WTC11 (cell line): ENCODE measurements at regions not wholly inside any gene's neighbourhood (a gene's known extent, or its start where the extent isn't known, plus 50 kb on each side); places are given as distances from the start of the nearest gene placed in this dataset.
A peak's percentile ranks its signal among the peaks of the same experiment; 100 is the strongest.

Source experiments
- ATAC-seq: fragments of 200-7000 bp; cut with Tn5 transposase; 2 replicates; pipeline ENCODE4 v1.10.0; 2021; ENCODE audit warnings: mild to moderate bottlenecking, moderate library complexity
- CTCF ChIA-PET: fragments of 300-600 bp; sonication (Branson Sonifier 250); formaldehyde crosslinking; loops from one replicate; lab custom pipeline; 2021; ENCODE audit warnings: antibody characterized with exemption; lab: Charles Lee
- POLR2A ChIA-PET: fragments of 350-600 bp; sonication (Branson Sonifier 250); formaldehyde crosslinking; loops from one replicate; lab custom pipeline; 2021; ENCODE audit warnings: antibody characterized with exemption; lab: Charles Lee
- DNase-seq: peaks from one replicate; pipeline ENCODE4 v3.0.0; 2021; ENCODE audit warnings: low spot score
- H3K27ac Mint-ChIP-seq: 2 replicates; pipeline ENCODE4 v1.8.0; 2021; ENCODE audit warnings: mixed read lengths
- H3K27me3 Mint-ChIP-seq: 2 replicates; pipeline ENCODE4 v1.8.0; 2021; ENCODE audit warnings: low read depth, mild to moderate bottlenecking, moderate library complexity, mixed read lengths
- H3K36me3 Mint-ChIP-seq: 2 replicates; pipeline ENCODE4 v1.8.0; 2021; ENCODE audit warnings: mixed read lengths
- H3K4me1 Mint-ChIP-seq: 2 replicates; pipeline ENCODE4 v1.8.0; 2022; ENCODE audit warnings: mixed read lengths
- H3K4me3 Mint-ChIP-seq: 2 replicates; pipeline ENCODE4 v1.8.0; 2021; ENCODE audit warnings: mild to moderate bottlenecking, moderate library complexity, mixed read lengths
- H3K9me3 Mint-ChIP-seq: 2 replicates; pipeline ENCODE4 v1.8.0; 2021; ENCODE audit warnings: mixed read lengths
- AR ChIP-seq: fragments of 250-450 bp; sonication (Bioruptor Pico); IDR thresholded peaks from 2 replicates; pipeline ENCODE4 v1.9.0; 2021; ENCODE audit warnings: mild to moderate bottlenecking
- CBFB ChIP-seq: sonication (generic); formaldehyde crosslinking; IDR thresholded peaks from 2 replicates; pipeline ENCODE4 v1.8.1; 2022; ENCODE audit warnings: mild to moderate bottlenecking, low read depth, missing genetic modification reagents
- CREM ChIP-seq: sonication (generic); formaldehyde crosslinking; IDR thresholded peaks from 2 replicates; pipeline ENCODE4 v1.8.1; 2022; ENCODE audit warnings: mild to moderate bottlenecking, missing genetic modification reagents, moderate library complexity
- E2F5 ChIP-seq: sonication (generic); formaldehyde crosslinking; IDR thresholded peaks from 2 replicates; pipeline ENCODE4 v1.8.1; 2022; ENCODE audit warnings: mild to moderate bottlenecking, moderate library complexity, missing genetic modification reagents
- ETV6 ChIP-seq: sonication (generic); formaldehyde crosslinking; IDR thresholded peaks from 2 replicates; pipeline ENCODE4 v1.8.1; 2022; ENCODE audit warnings: mild to moderate bottlenecking, missing genetic modification reagents
- HMGA2 ChIP-seq: fragments of 250-450 bp; sonication (Bioruptor Pico); IDR thresholded peaks from 2 replicates; pipeline ENCODE4 v1.4.0; 2021; ENCODE audit warnings: mild to moderate bottlenecking, moderate library complexity
- JAZF1 ChIP-seq: fragments of 250-450 bp; sonication (Bioruptor Pico); IDR thresholded peaks from 2 replicates; pipeline ENCODE4 v1.9.0; 2021; ENCODE audit warnings: moderate library complexity, mild to moderate bottlenecking, inconsistent platforms
- MXD4 ChIP-seq: fragments of 250-450 bp; sonication (Bioruptor Pico); IDR thresholded peaks from 2 replicates; pipeline ENCODE4 v1.8.0; 2021; ENCODE audit warnings: mild to moderate bottlenecking, moderate library complexity, borderline replicate concordance
- NFYB ChIP-seq: sonication (generic); formaldehyde crosslinking; conservative IDR thresholded peaks from 2 replicates; pipeline ENCODE4 v1.8.0; 2022; ENCODE audit warnings: low read depth, missing genetic modification reagents
- PREB ChIP-seq: sonication (generic); formaldehyde crosslinking; IDR thresholded peaks from 2 replicates; pipeline ENCODE4 v1.8.1; 2022; ENCODE audit warnings: mild to moderate bottlenecking, missing genetic modification reagents, moderate library complexity, borderline replicate concordance
- RELA ChIP-seq: sonication (generic); formaldehyde crosslinking; IDR thresholded peaks from 2 replicates; pipeline ENCODE4 v1.8.1; 2022; ENCODE audit warnings: missing genetic modification reagents, mild to moderate bottlenecking, borderline replicate concordance
- ZNF263 ChIP-seq: sonication (generic); formaldehyde crosslinking; IDR thresholded peaks from 2 replicates; pipeline ENCODE4 v1.8.1; 2022; ENCODE audit warnings: low read depth, mild to moderate bottlenecking, moderate library complexity, missing genetic modification reagents
- ZNF281 ChIP-seq: sonication (generic); formaldehyde crosslinking; IDR thresholded peaks from 2 replicates; pipeline ENCODE4 v1.8.0; 2023; ENCODE audit warnings: mild to moderate bottlenecking, missing genetic modification reagents
- ZNF416 ChIP-seq: fragments of 250-450 bp; sonication (Bioruptor Pico); IDR thresholded peaks from 2 replicates; pipeline ENCODE4 v1.9.0; 2021; ENCODE audit warnings: mild to moderate bottlenecking, inconsistent platforms
- ZNF512 ChIP-seq: sonication (generic); formaldehyde crosslinking; IDR thresholded peaks from 2 replicates; pipeline ENCODE4 v1.8.1; 2022; ENCODE audit warnings: missing genetic modification reagents, borderline replicate concordance
- TF ChIP-seq, protein P1 (sequence below): sonication (generic); formaldehyde crosslinking; IDR thresholded peaks from 2 replicates; pipeline ENCODE4 v1.8.0; 2022; ENCODE audit warnings: mild to moderate bottlenecking, missing genetic modification reagents
- TF ChIP-seq, protein P2 (sequence below): fragments of 250-450 bp; sonication (Bioruptor Pico); IDR thresholded peaks from 2 replicates; pipeline ENCODE4 v1.9.0; 2021; ENCODE audit warnings: mild to moderate bottlenecking
- TF ChIP-seq, protein P3 (sequence below): sonication (generic); formaldehyde crosslinking; conservative IDR thresholded peaks from 2 replicates; pipeline ENCODE4 v1.8.1; 2023; ENCODE audit warnings: mild to moderate bottlenecking, low read depth, missing genetic modification reagents, moderate library complexity

GRCh38 chr4:26047795-26048194, 133.8 kb downstream of the SMIM20 start:
- peaks cover 18% of the 10 kb centered on the region for H3K4me1 Mint-ChIP-seq
- POLR2A ChIA-PET, result no interaction called here

More at GRCh38 chr4:26047795-26048194, 133.8 kb downstream of the SMIM20 start:
- H3K27ac Mint-ChIP-seq, result peak overlapping the region; percentile 5; the same call in 1 of the 2 replicates
- ATAC-seq, result no peak
- H3K36me3 Mint-ChIP-seq, result 0 out of 2 replicates have a peak, but pooled peaks cover 2% of the 10 kb centered on the region
- CTCF ChIA-PET, result no interaction called here
- peaks cover 3% of the 10 kb centered on the region; the same call in 1 of the 2 replicates for H3K27me3 Mint-ChIP-seq
- H3K9me3 Mint-ChIP-seq, result peaks cover 13% of the 10 kb centered on the region
- no peak for TF ChIP-seq E2F5 (CRISPR knock-in tag)
- TF ChIP-seq CREM (CRISPR knock-in tag), result no peak
- TF ChIP-seq PREB (CRISPR knock-in tag), result no peak
- TF ChIP-seq RELA, result no peak
- no peak for TF ChIP-seq NFYB (CRISPR knock-in tag)
- no peak for TF ChIP-seq ZNF512 (CRISPR knock-in tag)
- no peak for TF ChIP-seq ZNF263 (CRISPR knock-in tag)
- no peak for TF ChIP-seq ZNF416 (CRISPR knock-in tag)
- TF ChIP-seq, protein P1, sequence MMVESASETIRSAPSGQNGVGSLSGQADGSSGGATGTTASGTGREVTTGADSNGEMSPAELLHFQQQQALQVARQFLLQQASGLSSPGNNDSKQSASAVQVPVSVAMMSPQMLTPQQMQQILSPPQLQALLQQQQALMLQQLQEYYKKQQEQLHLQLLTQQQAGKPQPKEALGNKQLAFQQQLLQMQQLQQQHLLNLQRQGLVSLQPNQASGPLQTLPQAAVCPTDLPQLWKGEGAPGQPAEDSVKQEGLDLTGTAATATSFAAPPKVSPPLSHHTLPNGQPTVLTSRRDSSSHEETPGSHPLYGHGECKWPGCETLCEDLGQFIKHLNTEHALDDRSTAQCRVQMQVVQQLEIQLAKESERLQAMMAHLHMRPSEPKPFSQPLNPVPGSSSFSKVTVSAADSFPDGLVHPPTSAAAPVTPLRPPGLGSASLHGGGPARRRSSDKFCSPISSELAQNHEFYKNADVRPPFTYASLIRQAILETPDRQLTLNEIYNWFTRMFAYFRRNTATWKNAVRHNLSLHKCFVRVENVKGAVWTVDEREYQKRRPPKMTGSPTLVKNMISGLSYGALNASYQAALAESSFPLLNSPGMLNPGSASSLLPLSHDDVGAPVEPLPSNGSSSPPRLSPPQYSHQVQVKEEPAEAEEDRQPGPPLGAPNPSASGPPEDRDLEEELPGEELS (CRISPR knock-in tag), result no peak
- TF ChIP-seq, protein P2, sequence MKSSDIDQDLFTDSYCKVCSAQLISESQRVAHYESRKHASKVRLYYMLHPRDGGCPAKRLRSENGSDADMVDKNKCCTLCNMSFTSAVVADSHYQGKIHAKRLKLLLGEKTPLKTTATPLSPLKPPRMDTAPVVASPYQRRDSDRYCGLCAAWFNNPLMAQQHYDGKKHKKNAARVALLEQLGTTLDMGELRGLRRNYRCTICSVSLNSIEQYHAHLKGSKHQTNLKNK (CRISPR knock-in tag), result no peak
- no peak for TF ChIP-seq ETV6 (CRISPR knock-in tag)
- TF ChIP-seq, protein P3, sequence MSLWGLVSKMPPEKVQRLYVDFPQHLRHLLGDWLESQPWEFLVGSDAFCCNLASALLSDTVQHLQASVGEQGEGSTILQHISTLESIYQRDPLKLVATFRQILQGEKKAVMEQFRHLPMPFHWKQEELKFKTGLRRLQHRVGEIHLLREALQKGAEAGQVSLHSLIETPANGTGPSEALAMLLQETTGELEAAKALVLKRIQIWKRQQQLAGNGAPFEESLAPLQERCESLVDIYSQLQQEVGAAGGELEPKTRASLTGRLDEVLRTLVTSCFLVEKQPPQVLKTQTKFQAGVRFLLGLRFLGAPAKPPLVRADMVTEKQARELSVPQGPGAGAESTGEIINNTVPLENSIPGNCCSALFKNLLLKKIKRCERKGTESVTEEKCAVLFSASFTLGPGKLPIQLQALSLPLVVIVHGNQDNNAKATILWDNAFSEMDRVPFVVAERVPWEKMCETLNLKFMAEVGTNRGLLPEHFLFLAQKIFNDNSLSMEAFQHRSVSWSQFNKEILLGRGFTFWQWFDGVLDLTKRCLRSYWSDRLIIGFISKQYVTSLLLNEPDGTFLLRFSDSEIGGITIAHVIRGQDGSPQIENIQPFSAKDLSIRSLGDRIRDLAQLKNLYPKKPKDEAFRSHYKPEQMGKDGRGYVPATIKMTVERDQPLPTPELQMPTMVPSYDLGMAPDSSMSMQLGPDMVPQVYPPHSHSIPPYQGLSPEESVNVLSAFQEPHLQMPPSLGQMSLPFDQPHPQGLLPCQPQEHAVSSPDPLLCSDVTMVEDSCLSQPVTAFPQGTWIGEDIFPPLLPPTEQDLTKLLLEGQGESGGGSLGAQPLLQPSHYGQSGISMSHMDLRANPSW (CRISPR knock-in tag), result no peak
- TF ChIP-seq ZNF281 (CRISPR knock-in tag), result no peak
- TF ChIP-seq CBFB (CRISPR knock-in tag), result no peak
- no peak for TF ChIP-seq HMGA2 (CRISPR knock-in tag)
- no peak for TF ChIP-seq MXD4 (CRISPR knock-in tag)
- TF ChIP-seq AR, result no peak
- TF ChIP-seq JAZF1, result no peak
- no peak for DNase-seq
- no peak overlapping the region for H3K4me3 Mint-ChIP-seq
